Caki2 (cell line): ENCODE measurements at regions not wholly inside any gene's neighbourhood (a gene's known extent, or its start where the extent isn't known, plus 50 kb on each side); places are given as distances from the start of the nearest gene placed in this dataset.

Experiments used
- DNase-seq: peaks from one replicate; pipeline ENCODE4 v3.0.0-alpha.2; 2015; ENCODE audit warnings: low read depth
- in situ Hi-C: cut with HindIII; loops from 2 replicates; pipeline ENCODE4 v1.10.0; 2016; ENCODE audit warnings: low sequenced_read_pairs, low pct_unique_long_range_greater_than_20kb, mixed read lengths

DNA sequence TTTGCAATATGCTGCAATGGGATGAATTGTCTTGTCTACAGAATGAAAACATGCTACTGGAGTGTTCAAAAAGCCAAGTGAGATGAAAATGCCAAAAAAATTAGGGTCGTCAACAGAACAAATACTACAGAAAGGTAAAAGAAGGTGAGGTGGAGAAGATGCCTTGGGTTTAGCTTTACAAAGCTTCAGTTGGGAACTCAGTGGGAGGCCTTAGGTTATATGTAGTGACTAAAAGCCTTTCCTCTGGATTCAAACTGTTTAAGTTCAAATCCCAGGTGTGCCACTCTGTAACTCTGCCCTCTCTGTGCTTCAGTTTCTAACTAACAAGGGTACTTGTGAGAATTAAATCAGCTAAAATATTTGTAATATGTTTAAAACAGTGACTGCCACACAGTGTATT, 84.9 kb upstream of the PDE3A start:
- no peak for DNase-seq
- in situ Hi-C loops, result no loop called here

DNA sequence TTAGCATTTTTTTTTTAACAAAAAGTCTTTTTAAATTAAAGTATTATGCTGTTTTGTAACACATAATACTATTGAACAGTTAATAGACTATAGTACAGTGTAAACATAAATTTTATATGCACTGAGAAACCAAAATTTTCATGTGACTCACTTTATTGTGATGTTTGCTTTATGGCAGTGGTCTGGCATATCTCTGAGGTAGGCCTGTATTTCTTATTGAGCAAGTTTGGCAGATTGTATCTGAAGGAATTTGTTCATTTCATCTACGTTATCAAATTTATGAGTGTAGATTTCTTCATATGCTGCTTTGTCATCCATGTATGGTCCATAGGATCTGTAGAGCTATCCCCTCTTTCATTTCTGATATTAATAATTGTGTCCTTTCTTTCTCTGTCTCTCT, 78.8 kb upstream of the PDE3A start:
- in situ Hi-C loops, result no loop called here
- no peak for DNase-seq

DNA sequence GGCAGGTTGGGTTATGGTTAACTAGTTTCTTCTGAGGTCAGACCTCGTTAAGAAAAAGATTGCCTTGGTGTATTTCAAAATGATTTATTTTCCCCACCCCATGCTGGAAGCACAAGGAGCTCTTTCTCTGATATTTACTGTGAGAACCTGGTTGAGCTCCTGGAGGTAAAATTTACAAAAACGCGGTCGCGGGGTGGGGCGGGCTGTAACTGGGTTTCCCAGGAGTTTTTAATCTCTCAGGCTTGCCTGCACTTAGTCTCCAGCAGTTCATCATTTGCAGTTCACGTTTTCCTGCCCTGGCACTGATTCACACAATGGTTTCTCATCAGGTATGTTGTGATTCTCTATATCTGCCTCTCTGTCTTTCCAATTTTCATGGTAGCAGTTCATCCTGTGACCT, 67.9 kb upstream of the PDE3A start:
- in situ Hi-C loops, result no loop called here
- DNase-seq, result no peak

DNA sequence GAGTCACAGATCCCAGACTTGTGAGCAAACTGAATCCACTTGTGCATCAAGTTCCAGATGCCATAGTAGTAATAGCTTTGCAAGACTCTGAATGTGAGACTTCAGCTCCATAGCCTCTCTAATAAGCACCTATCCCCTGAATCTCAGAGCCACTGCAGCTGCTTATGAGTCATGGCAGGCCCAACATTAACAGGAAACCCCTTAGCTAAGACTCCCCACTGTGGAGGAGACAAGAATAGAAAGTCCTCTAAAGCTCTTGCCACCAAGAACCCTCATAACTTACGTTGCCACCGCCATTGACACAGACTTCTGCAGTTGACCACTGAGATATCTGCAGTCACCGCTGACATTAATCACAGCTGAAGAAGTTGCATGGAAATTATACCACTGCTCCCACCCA, 62.9 kb upstream of the PDE3A start:
- DNase-seq, result no peak
- in situ Hi-C loops, result no loop called here

DNA sequence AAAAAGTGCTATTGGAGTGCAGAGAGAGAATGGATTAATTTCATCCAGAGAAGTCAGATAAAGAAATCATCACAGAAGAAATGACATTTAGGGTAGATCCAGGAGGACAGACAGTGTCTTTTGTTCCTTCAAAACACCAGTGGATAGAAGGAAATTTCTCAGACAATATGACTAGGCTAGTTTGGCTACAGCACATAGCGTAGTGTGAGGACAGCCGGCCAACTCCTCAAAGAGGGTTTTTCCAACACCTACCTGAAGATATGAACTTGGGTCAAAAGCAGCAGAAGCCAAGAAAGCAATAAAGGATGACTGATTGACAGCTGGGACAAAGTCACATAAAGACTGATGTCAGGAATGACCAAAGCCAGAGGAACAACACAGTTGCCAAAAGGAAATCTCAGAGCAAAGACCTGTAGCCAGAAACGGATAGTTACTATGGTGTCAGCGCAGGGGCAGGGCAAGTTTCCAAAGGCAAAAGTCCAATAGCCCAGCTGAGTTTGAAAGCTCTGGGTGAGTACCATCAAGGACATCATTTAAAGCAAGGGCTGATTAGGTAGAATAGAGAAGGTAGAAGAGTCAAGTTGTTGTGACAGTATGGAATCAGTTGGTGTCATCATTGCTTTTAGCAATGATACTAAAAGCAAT, 58.7 kb upstream of the PDE3A start:
- no peak for DNase-seq
- in situ Hi-C loops, result no loop called here

DNA sequence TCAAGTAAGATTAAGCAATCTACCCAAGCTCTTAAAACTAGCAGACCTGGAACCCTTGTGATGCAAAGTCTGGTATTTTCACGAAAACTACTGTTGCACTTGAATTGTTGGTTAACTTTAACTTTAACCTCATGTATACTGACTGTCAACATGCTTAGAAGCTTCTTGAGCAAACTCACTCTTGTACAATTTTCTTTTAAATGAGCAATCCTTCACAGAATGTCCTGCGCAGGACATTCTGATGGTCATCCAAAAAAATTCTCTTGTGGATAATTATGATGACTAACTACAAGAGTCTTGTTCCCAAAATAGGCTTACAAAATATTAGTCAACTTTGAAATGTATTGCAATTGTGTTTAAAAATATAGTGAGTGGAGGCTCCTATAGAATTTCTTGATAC, 54.0 kb upstream of the PDE3A start:
- no peak for DNase-seq
- in situ Hi-C loops, result no loop called here

DNA sequence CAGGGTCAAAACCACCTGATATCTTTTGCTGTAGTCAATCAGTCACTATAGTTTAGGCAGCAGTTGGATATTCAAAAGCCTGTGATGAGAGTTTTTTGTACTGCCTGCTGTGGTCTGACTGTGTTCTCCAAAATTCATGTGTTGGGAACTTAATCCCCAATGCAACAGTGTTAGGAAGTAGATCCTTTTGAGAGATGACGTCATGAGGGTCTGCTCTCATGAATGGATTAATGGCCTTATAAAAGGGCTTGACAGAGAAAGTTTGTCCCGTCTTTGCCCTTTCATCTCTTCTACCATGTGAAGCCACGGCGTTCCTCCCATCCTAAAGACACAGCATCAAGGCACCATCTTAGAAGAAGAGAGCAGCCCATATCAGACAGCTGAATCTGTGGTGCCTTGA, 50.8 kb upstream of the PDE3A start:
- in situ Hi-C loops, result no loop called here
- DNase-seq, result no peak
